HS-5 (cell line): ENCODE measurements at regions not wholly inside any gene's neighbourhood (a gene's known extent, or its start where the extent isn't known, plus 50 kb on each side); places are given as distances from the start of the nearest gene placed in this dataset.
A peak's percentile ranks its signal among the peaks of the same experiment; 100 is the strongest.
"Not testable (repeated sequence)": the region's sequence is repeated elsewhere in the genome, so short reads cannot be mapped to it uniquely, and the experiment has no call there.

Experiments used
- DNase-seq: peaks from one replicate; pipeline ENCODE4 v3.0.0-alpha.2; 2012; ENCODE audit warnings: low read depth

DNA sequence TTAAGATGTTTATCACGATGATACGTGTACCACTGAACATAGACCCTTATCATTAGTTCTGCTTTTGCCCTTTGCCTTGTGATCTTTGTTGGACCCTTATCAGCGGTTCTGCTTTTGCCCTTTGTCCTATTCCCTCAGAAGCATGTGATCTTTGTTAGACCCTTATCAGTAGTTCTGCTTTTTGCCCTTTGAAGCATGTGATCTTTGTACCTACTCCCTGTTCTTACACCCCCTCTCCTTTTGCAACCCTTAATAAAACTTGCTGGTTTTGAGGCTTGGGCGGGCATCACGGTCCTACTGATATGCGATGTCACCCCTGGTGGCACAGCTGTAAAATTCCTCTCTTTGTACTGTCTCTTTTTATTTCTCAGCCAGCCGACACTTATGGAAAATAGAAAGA lies 117.0 kb downstream of the SDHAF3 start:
- not testable (repeated sequence) for DNase-seq

- no peak for DNase-seq
These were observed 128.8 kb downstream of the SDHAF3 start for GRCh38 chr7:97246317-97246716.

GRCh38 chr7:97258187-97258586 lies 140.7 kb downstream of the SDHAF3 start:
- not testable (repeated sequence) for DNase-seq

GRCh38 chr7:97269741-97270140 lies 152.2 kb downstream of the SDHAF3 start:
- DNase-seq: no peak

- no peak for DNase-seq
These were observed 152.8 kb downstream of the SDHAF3 start for GRCh38 chr7:97270280-97270679.

DNA sequence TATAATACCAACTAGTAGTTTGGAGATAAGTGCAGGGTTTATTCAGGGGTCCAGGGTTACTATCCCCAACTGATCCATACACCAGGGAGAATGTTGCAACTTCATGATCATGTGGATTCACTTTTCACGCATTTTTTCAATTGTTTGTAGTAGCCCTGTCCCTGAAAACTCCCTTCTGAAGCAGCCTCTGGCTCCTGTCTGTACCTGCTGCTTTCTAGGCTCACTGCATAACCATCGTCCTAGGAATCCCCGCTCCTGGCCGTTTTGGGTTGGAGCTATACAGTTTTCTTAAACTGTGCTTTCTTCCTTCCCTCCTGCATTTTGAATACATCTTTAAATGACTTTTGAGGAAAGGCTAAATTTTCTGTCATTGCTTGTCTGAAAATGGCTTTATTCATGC lies 154.1 kb downstream of the SDHAF3 start:
- DNase-seq: no peak

DNA sequence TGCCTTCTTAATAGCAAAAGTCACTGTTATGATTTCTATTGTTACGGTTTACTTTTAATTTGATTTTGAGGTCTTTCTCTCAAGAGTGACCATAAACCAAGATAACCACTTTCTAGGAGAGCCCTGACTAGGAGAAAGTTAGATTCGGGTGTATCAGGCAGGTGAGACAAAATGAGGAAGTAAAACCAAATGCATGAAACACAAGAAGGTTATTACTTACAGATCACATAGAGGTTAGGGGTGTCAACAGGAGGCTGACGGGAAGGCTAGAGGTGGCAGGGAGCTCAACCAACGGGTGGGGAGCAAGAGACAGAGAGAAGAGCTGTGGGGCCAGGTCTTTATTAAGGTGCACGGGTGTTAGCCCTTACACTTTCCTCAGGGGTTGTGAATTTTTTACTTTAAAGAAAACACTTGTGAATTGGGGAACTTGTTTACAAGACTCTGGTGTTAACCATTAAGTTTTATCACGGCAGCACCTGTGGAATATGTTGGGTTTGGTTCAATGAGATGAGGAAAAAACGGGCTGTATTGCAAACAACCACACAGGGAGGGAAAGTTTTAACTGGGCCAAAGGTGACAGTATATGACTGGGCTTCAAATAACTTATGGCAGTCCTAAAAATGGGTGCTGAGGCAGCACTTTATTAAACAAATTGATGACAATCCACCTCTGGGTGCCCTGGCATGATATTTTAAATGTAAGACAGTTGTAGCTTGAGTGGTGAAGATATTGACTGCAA lies 154.9 kb downstream of the SDHAF3 start:
- no peak for DNase-seq

GRCh38 chr7:97275475-97275874 lies 158.0 kb downstream of the SDHAF3 start:
- DNase-seq: no peak

DNA sequence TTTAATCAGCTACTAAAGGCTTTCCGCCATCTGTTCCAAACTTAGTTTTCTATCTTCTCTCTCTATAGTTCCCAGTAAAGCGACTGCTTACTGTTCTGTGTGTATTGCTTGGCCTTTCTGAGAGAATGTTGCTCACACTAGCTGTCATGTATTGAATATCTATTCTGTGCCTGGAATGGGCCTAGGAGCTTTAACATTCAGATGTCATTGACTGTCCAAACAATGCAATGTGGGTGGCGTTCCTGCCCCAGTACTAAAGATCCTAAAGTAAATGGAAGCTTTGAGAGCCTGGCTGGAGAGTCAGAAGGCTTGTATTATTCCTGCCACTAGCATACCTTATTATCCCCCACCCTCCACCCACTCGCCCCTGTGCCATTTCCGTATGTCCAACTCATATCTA lies 163.5 kb downstream of the SDHAF3 start:
- no peak for DNase-seq

DNA sequence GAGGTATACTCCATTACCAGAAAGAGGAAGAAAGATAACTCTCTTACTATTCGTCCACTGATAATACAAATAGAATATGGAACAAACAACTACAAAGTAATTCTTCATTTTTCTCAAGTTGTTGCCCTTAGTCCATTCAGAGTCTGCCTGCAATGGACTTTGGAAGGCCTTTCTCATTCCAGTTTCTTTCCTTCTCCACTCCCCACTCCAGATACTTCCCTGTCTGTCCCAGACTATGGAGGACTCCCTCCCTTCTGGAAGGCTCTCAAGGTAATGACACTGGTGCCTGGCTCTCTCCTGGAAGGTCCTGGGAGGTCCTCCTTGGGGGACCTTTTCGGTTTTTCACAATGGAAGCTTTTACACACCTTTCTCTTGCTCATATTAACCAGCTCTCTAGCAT lies 167.8 kb downstream of the SDHAF3 start:
- no peak for DNase-seq

DNA sequence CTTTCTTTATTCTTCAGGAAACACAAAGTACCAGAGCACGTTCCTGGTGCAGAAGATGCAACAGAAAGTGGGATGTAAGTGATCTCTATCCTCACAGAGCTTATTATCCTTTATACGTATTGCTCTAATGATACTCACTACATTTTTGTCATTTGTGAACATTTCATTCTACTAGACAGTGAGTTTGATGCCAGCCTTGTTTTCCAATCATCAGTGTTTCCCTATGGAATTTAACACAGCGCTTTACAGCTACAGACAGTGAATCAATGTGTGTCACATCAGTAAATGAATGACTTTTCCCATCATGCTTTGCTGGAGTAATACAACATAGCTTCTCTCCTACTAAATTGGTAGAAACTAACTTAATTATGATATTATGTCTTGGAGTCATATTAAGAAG lies 175.5 kb downstream of the SDHAF3 start:
- DNase-seq: no peak

GRCh38 chr7:97298561-97298960 lies 181.1 kb downstream of the SDHAF3 start:
- peak; percentile 10 for DNase-seq

DNA sequence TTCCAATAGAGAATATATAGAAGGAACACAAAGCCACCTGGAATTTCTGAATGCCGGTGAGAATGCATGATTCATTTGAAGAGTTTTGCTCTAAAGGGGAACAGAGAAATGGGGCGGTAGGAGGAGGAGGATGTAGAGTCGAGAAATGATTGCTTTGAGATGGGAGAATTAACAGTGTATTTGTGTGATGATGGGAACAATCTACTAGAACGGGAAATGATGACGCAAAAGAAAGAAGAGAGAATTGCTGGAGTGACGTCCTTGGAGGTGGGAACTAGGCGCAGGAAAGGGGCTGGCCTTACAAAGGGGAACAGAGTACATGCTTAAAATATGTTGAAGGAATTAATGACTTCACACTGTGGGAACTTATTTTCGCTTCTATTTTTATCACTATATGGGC lies 188.1 kb downstream of the SDHAF3 start:
- DNase-seq: no peak

DNA sequence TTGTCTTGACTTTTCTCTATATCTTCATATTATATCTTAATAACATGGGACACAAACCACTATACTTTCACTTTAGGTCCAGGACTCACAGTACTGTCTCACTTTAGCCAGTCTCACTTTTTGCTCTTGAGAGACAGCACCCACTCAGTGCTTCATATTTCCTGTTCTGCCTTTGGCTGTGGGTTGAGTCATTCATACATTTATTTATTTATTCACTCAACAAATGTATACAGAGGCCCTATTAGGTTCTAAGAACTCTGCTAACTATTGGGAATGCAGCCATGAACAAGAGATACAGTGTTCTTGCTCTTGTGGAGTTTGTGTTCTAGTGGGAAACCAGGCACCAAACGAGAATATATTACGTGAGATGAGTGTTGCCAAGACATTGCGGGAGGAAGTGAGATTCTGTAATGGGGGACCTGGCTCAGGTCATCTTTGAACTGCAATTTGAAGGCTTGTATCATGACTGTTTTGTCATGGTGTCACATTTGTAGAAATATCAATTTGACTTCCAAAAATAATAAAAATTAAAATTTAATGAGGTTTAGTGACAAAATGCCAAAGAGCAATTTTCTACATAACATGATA lies 190.1 kb downstream of the SDHAF3 start:
- DNase-seq: no peak

DNA sequence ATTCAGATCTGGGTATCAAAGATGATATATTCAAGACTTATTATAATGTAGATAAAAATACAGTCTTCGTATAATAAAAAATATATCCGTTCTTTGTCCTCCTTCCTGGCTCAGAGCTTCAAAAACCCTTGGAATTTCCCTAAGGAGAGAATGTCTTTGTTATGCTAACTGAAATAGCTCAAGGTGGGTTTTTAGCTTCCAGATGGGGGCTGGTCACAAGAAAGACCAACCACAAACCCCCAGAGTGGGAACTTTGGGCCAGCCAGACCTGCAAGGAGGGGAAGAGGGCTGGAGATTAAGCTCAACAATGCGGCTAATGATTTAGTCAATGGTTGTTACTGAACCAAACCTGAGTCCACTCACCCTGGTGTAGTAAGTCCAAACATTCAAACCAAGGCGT lies 196.4 kb downstream of the SDHAF3 start:
- no peak for DNase-seq

DNA sequence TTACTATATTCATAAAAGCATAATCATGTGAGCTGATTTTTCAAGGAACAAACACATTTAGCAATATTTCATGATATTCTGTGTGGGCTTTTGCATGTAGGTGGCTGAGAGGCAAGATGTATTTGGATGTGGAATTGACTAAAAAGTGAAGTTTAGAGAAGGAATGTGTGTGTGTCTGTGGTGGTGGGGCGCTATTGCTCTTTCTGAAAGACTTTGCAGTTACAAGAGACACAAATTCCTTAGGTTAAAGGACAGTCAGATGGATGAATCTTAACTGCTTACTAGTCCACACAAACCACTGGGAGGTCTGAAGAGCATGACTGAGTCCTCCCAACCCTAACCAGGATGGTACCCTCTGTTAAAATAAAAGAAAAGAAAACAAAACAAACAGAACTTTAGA lies 200.1 kb downstream of the SDHAF3 start:
- no peak for DNase-seq

- DNase-seq: not testable (repeated sequence)
These were observed 212.4 kb downstream of the SDHAF3 start for GRCh38 chr7:97329871-97330270.

GRCh38 chr7:97337849-97338248 lies 220.4 kb downstream of the SDHAF3 start:
- DNase-seq: no peak

- no peak for DNase-seq
These were observed 225.0 kb downstream of the SDHAF3 start for GRCh38 chr7:97342512-97342911.

GRCh38 chr7:97346349-97346748 lies 228.9 kb downstream of the SDHAF3 start:
- DNase-seq: no peak

- no peak for DNase-seq
These were observed 234.0 kb downstream of the SDHAF3 start for GRCh38 chr7:97351488-97351887.

DNA sequence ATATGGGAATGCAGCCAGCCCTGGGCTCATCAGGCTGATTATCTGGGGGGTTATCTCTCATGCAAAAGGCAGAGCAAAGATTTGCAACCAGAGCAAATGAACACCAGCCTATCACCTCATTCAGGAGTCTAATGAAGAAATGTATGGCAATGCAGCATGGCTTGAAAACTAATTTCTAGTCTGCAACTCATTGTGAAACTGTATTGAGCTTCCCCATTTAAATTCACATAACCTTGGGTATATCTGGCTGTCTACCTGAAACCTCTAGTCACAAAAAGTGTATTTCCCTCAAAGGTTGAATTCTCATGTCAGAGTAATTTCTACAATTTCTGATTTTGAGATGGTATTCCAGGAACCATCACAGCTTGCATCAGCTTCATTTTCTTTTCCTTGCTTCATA lies 240.0 kb downstream of the SDHAF3 start:
- no peak for DNase-seq

DNA sequence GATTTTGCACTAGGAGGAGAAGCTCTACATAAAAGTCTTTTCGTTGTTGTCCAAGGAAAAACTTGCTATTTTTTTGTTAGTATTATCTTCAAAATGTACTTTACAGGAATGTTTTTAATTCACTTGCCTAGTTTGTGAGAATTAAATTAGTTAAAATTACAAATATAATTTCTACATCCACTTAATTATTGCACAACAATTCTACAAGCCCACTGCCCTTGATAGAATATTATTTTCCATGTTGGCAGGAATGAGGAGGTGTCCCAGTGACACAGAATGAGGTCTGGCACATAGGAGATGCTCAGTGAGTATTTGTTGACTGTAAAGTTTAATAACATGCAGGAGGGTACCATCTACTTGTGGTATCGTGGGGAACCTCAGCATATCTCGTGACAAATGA lies 255.4 kb downstream of the SDHAF3 start:
- no peak for DNase-seq

GRCh38 chr7:97373736-97374135 lies 256.2 kb downstream of the SDHAF3 start:
- no peak for DNase-seq
